ENCODE measurements at regions not wholly inside any gene's neighbourhood (a gene's known extent, or its start where the extent isn't known, plus 50 kb on each side); places are given as distances from the start of the nearest gene placed in this dataset.
"Not testable (repeated sequence)": the region's sequence is repeated elsewhere in the genome, so short reads cannot be mapped to it uniquely, and the experiment has no call there.

DNA sequence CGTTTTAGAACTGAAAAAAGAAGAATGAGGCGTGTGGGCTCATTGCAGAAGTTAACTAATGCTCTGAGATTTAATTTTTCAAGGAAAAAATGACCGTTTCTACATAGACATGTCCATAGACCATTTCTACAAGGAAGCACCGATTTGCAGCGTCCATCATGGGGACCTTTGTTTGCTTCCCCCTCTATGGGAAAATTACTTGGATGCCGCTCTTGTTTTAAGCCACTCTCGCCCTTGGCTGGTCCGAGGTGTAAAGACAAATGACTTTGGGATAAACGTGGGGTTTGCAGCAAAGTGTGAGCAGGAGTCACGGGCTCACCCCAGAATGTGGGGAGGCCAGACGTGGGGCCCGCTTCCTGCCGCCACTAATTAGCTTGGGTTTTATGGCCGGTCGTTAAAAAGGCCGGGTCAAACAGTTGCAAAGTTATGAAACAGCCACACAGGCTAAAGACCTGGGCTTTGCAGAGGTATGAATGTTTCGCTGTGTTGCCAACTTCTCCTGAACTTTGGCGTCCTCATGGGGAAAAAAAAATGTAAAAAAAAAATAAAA, 235.9 kb downstream of the SHOX start:
- no peaks in the 10 kb centered on the region for H3K27me3 Mint-ChIP-seq
- H3K4me1 Mint-ChIP-seq, result no peaks in the 10 kb centered on the region
- H3K27ac Mint-ChIP-seq, result no peak overlapping the region
- no peaks in the 10 kb centered on the region for H3K36me3 Mint-ChIP-seq
- peaks cover 0 to 3% (median 2%) of the 10 kb centered on the region in 3 donors for H3K9me3 Mint-ChIP-seq
- H3K4me3 Mint-ChIP-seq, result no peak overlapping the region

DNA sequence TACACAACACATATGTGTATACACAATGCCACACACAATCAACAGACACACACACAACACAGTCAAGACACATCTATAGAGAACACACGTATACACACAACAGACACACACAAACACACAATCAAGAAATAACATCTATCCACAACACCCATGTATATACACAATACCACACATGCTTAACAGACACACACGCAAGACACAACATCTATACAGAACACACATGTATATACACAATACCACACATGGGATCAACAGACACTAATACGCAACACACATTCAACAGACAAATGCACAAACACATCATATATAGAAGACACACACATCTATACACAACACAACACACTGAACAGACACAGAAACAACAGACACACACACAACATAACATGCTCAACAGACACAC, 234.8 kb downstream of the SHOX start:
- Mint-ChIP-seq H3K4me1 (no peaks in the 10 kb centered on the region), H3K9me3 (peaks cover 0 to 2% (median 1%) of the 10 kb centered on the region in 3 donors), H3K27ac (no peak overlapping the region), H3K4me3 (no peak overlapping the region), H3K36me3 (no peaks in the 10 kb centered on the region), H3K27me3 (no peaks in the 10 kb centered on the region)

DNA sequence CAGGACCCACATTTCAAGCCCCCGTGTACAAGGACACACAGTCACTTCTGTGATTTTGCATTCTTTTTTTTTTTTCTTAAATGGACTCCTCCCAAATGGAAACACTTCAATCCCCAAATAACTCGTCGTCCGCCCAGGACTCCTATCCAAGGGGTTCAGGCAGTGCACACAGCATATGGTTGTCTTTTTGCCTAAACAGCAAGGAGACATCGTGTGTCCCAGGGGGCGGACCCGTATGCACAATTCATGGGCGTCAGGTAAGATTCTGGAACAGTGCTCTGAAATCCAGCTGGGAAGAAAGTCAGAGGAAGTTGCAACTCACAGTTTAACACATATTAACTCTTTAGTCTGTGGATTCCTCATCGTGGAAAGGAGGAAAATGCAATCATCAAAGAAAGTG, 231.3 kb downstream of the SHOX start:
- Mint-ChIP-seq H3K4me1 (no peaks in the 10 kb centered on the region), H3K27ac (no peak overlapping the region), H3K27me3 (no peaks in the 10 kb centered on the region), H3K36me3 (no peaks in the 10 kb centered on the region), H3K4me3 (no peak overlapping the region), H3K9me3 (peaks cover 4 to 9% (median 7%) of the 10 kb centered on the region in 3 donors)

DNA sequence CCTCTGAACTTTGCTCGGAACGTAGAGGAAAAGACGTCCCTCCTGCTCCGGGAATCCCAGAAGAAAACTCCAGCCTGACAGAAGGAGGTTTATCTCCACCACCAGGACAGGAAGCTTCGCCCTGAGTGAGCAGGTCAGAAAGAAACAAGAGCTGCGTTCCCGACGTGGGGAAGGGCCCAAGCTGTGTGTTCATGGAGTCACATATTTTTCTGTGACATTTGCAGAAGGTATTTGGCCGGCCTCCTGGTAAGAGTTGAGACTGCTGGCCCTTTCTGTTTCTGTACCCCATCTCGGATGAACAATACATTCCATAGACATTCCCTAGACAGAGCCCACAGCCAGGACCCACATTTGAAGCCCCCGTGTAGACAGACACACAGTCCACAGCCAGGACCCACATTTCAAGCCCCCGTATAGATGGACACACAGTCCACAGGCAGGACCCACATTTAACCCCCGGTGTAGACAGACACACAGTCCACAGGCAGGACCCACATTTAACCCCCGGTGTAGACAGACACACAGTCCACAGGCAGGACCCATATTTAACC, 230.8 kb downstream of the SHOX start:
- H3K4me3 Mint-ChIP-seq, result no peak overlapping the region
- H3K36me3 Mint-ChIP-seq, result no peaks in the 10 kb centered on the region
- H3K9me3 Mint-ChIP-seq, result peaks cover 4 to 10% (median 7%) of the 10 kb centered on the region in 3 donors
- no peaks in the 10 kb centered on the region for H3K27me3 Mint-ChIP-seq
- no peaks in the 10 kb centered on the region for H3K4me1 Mint-ChIP-seq
- no peak overlapping the region for H3K27ac Mint-ChIP-seq

DNA sequence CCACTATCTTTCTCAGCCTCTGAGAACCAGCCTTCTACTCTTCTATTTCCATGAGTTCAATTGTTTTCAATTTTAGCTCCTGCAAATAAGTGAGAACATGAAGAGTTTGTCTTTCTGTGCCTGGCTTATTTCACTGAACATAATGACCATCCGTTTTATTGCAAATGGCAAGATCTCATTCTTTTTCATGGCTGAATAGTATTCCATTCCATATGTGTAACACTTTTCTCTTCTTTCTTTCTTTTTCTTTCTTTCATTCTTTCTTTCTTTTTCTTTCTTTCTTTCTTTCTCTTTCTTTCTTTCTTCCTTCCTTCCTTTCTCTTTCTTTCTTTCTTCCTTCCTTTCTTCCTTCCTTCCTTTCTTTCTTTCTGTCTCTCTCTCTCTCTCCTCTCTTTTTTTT, 228.7 kb downstream of the SHOX start:
- Mint-ChIP-seq H3K9me3 (peaks cover 4 to 10% (median 10%) of the 10 kb centered on the region in 3 donors), H3K4me1 (no peaks in the 10 kb centered on the region), H3K27ac (no peak overlapping the region), H3K4me3 (no peak overlapping the region), H3K36me3 (no peaks in the 10 kb centered on the region), H3K27me3 (no peaks in the 10 kb centered on the region)

DNA sequence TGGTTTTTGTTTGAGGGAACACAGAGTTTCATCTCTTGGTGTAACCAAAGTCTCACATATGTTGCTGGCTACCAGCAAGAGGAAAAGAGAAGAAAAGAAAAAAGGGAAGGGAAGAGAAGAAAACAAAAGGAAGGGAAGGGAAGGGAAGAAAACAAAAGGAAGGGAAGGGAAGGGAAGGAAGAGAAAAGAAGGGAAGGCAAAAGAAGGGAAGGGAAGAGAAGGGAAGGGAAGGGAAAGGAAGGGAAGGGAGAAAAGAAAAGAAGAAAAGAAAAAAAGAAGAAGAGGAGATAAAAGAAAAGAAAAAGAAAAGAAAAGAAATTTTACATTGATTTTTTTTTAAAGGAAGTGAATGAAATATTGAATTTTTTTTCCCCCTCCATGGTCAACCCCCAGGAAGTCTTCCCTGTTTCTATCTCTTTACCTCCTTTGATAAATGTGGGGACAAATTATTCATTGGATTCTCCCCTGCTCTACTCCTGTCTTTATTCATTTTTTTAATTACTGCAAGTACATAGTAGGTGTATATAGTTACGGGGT, 228.0 kb downstream of the SHOX start:
- H3K9me3 Mint-ChIP-seq, result peaks cover 6 to 10% (median 10%) of the 10 kb centered on the region in 3 donors
- no peak overlapping the region for H3K27ac Mint-ChIP-seq
- no peaks in the 10 kb centered on the region for H3K27me3 Mint-ChIP-seq
- no peaks in the 10 kb centered on the region for H3K4me1 Mint-ChIP-seq
- no peaks in the 10 kb centered on the region for H3K36me3 Mint-ChIP-seq
- no peak overlapping the region for H3K4me3 Mint-ChIP-seq

DNA sequence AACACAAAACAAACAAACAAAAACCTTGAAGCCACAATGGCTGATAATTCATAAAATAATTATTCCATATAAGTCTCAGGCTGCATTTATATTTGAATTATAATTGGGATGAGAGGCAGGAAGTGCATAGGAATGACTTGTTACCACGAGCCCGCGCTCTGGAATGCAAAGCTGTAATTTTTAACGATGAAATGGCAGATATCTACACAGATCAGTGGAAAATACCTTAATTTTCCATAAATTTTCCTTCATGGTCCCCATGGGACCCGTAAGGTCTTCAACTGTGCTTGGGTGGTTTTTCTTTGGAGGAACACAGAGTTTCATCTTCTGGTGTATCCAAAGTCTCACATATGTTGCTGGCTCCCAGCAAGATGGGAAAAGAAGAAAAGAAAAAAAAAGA, 226.8 kb downstream of the SHOX start:
- H3K36me3 Mint-ChIP-seq, result no peaks in the 10 kb centered on the region
- H3K4me1 Mint-ChIP-seq, result no peaks in the 10 kb centered on the region
- no peak overlapping the region for H3K27ac Mint-ChIP-seq
- H3K9me3 Mint-ChIP-seq, result peaks cover 6 to 10% (median 8%) of the 10 kb centered on the region in 3 donors
- H3K4me3 Mint-ChIP-seq, result no peak overlapping the region
- H3K27me3 Mint-ChIP-seq, result peaks cover 1% of the 10 kb centered on the region

DNA sequence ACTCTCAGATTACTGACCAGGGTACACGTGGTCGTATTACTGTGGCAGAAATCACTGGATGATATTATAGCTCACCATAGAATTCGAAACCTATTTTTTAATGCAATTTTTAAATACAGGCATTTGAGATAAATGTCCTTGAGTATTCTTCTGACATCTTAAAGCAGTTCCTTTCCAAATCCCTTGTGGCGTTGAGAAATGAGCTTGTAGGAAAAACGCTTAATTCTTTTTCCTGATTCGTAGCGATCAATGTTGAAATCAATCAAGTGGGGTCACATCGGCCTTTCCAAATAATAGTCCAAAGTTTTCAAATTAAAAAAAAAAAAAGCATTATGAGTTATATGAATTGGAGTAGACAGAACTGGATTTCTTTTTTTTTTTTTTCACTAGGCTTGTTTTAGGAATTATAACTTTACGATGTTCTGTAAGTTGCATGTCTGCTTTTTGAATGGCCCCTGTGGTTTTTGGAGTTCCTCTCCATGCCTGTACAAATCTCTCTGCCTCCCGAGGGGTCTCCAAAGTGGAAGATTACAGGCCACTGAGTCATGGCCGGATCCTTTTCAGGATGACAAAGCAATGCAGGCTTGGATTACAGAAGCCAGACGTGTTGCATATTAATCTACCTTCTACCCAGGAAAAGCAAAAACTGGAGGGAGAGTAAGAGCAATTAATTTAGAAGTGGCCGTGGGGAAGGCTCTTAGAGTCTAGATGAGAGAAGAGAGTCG, 226.1 kb downstream of the SHOX start:
- H3K9me3 Mint-ChIP-seq, result peaks cover 6 to 10% (median 8%) of the 10 kb centered on the region in 3 donors
- H3K4me3 Mint-ChIP-seq, result no peak overlapping the region
- no peaks in the 10 kb centered on the region for H3K4me1 Mint-ChIP-seq
- no peak overlapping the region for H3K27ac Mint-ChIP-seq
- H3K27me3 Mint-ChIP-seq, result peaks cover 2% of the 10 kb centered on the region
- no peaks in the 10 kb centered on the region for H3K36me3 Mint-ChIP-seq

DNA sequence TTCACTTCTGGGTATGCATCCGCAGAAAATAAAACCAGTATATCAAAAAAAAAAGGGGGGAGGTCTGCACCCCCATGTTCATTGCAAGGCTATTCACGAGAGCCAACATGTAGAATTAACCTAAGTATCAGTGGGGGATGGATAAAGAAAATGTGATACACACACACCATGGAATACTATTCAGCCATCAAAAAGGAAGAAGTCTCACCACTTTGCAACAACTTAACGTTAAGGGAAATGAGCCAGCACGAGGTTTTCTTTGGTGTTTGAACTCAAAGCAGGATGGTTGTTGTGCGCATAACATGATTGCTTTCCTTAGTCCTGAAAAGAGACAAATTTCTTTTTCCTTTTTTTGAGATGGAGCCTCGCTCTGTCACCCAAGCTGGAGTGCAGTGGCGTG, 222.7 kb downstream of the SHOX start:
- H3K27ac Mint-ChIP-seq, result no peak overlapping the region
- no peaks in the 10 kb centered on the region for H3K36me3 Mint-ChIP-seq
- H3K9me3 Mint-ChIP-seq, result peaks cover 2 to 4% (median 3%) of the 10 kb centered on the region in 3 donors
- H3K27me3 Mint-ChIP-seq, result peaks cover 3% of the 10 kb centered on the region
- H3K4me3 Mint-ChIP-seq, result no peak overlapping the region
- no peaks in the 10 kb centered on the region for H3K4me1 Mint-ChIP-seq

DNA sequence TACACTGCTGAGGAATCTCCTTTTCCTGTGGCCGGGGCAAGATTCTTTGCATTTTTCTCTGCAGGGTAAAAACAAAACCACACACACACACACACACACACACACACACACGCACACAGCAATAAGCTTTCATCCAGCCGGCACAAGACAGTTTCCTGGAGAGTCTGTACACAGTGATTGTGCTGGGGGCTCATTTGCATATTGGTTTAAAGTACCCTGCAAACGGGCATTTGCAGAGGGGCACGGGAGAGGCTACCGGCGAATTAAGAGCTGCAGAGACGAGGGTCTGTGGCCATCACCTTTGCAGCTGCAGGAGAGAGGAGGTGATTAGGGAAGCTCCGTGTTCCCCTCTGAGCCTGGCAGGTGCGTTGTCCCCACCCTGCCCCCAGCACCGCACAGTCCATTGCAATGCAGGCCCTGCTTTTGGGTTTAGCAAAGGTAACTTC, 219.9 kb downstream of the SHOX start:
- no peak overlapping the region for H3K27ac Mint-ChIP-seq
- H3K9me3 Mint-ChIP-seq, result peaks cover 0 to 3% (median 2%) of the 10 kb centered on the region in 3 donors
- peaks cover 3% of the 10 kb centered on the region for H3K27me3 Mint-ChIP-seq
- H3K4me3 Mint-ChIP-seq, result peak overlapping the region in 2 of 4 donors; percentile 9 to 68
- H3K4me1 Mint-ChIP-seq, result no peaks in the 10 kb centered on the region
- H3K36me3 Mint-ChIP-seq, result no peaks in the 10 kb centered on the region

DNA sequence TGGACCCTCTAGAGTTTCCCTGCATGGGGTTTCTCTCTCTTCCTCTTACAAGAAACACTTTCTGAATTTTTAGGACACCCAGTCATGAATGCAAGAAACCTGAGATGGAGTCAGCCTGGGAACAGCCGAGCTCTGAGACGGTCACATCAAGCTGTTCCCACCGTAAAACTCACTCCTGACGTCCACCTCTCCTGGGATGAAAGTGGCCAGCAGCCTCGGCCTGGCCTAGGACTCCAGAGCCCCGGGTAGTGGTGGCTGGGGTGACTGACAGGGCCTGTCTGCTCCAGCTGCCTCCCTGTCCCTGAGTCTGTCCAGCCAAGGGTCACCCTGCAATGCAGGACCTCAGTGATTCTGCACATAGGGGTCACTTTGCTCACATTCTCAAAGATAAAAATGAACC, 217.8 kb downstream of the SHOX start:
- H3K27ac Mint-ChIP-seq, result no peak overlapping the region
- H3K9me3 Mint-ChIP-seq, result peaks cover 0 to 2% (median 0%) of the 10 kb centered on the region in 3 donors
- no peak overlapping the region for H3K4me3 Mint-ChIP-seq
- H3K4me1 Mint-ChIP-seq, result no peaks in the 10 kb centered on the region
- H3K27me3 Mint-ChIP-seq, result peaks cover 3% of the 10 kb centered on the region
- no peaks in the 10 kb centered on the region for H3K36me3 Mint-ChIP-seq

DNA sequence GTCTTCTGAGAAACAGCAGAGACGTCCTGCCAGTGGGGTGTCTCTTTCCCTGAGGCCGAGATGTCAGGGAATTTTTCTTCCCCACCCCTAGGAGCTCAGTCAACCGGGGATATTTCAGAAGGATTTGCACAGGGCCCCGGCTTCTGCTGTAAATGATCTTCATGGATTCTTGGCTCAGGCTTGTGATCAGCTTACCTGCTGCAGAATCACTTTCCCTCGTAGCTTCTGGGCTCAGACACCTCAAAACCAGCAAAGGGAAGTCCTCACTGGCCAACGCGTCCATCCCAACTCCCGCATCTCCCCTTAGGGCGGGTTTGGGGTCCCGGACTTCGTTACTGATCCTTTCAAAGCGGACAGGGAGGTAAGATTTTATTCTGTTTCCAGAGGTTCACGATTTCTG, 212.7 kb downstream of the SHOX start:
- Mint-ChIP-seq H3K4me1 (no peaks in the 10 kb centered on the region), H3K27me3 (no peaks in the 10 kb centered on the region), H3K27ac (no peak overlapping the region), H3K9me3 (peaks cover 3 to 4% (median 3%) of the 10 kb centered on the region in 3 donors), H3K36me3 (no peaks in the 10 kb centered on the region), H3K4me3 (no peak overlapping the region)

DNA sequence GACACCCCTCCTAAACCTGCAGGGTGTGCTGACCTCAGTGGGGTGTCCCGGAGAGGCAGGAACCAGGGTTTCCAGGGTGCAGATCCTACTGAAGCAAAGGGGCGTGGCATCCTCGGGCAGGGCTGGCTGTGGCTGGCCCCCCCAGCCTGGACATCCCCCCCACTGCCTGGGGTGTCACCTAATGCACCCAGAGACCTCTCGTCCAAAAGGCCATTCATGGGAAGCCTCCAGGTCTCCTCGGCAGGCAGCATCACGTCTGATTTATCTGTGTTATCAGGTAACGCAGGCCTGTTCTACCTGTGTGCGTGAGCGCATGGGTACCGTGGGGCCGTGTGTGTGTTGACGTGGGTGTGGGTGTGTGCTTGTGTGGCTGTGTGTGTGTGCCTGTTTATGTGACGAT, 210.0 kb downstream of the SHOX start:
- H3K4me1 Mint-ChIP-seq, result no peaks in the 10 kb centered on the region
- H3K27ac Mint-ChIP-seq, result no peak overlapping the region
- no peak overlapping the region for H3K4me3 Mint-ChIP-seq
- no peaks in the 10 kb centered on the region for H3K27me3 Mint-ChIP-seq
- H3K36me3 Mint-ChIP-seq, result no peaks in the 10 kb centered on the region
- H3K9me3 Mint-ChIP-seq, result peaks cover 3 to 10% (median 8%) of the 10 kb centered on the region in 3 donors

DNA sequence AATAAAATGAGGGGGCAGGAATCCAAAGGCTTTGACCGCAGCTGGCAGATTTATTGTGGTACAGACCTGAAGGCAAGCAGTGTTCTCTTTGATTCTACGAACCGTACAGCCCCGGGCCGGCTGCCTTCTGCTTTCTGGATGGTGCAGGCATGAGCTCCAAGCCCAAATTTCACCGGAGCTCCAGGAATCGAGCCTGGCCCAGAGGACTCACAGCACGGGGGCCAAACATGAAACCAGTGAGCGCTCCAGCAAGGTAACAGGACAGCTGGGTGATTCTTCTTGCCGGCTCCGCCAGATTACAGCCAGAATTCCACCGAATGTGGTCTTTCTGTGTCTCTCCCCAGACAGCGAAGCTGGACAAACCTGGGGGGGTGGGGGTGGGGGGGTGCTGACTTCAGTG, 208.1 kb downstream of the SHOX start:
- H3K4me1 Mint-ChIP-seq, H3K27ac Mint-ChIP-seq, H3K36me3 Mint-ChIP-seq, H3K4me3 Mint-ChIP-seq, H3K27me3 Mint-ChIP-seq: not testable (repeated sequence)
- H3K9me3 Mint-ChIP-seq, result peaks cover 5 to 10% (median 8%) of the 10 kb centered on the region in 3 donors

DNA sequence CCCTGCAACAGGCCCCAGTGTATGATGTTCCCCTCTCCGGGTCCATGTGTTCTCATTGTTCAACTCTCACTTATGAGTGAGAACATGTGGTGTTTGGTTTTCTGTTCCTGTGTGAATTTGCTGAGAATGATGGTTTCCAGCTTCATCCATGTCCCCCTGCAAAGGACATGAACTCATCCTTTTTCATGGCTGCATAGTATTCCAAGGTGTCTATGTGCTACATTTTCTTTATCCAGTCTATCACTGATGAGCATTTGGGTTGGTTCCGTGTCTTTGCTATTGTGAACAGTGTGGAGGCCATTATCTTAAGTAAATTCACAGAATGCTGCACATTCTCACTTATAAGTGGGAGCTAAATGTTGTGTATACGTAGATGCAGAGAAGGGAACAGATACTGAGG, 205.3 kb downstream of the SHOX start:
- H3K9me3 Mint-ChIP-seq, result peaks cover 5 to 10% (median 6%) of the 10 kb centered on the region in 3 donors
- H3K4me1 Mint-ChIP-seq, H3K4me3 Mint-ChIP-seq, H3K27ac Mint-ChIP-seq, H3K27me3 Mint-ChIP-seq, H3K36me3 Mint-ChIP-seq: not testable (repeated sequence)

DNA sequence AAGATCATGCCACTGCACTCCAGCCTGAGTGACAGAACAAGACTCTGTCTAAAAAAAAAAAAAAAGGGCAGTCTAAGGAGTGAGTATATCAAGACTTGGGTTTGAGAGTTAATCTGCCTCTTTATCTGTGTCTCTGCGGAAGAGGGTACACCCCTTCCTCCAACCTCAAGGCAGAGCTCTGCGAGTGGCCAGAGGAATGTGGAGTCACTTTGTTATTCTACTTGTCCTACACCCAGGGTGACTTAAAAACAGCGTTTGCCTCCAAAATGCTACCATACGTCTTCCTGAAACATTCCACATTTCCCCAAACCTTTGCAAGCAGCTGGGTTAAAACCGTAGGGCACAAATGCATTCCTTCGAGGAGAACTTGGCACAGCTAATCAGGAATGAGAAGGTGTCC, 199.9 kb downstream of the SHOX start:
- Mint-ChIP-seq H3K4me1 (peaks cover 0 to 1% (median 0%) of the 10 kb centered on the region in 3 donors), H3K9me3 (peaks cover 0 to 5% (median 2%) of the 10 kb centered on the region in 3 donors), H3K27me3 (no peaks in the 10 kb centered on the region), H3K4me3 (no peak overlapping the region), H3K27ac (no peak overlapping the region), H3K36me3 (no peaks in the 10 kb centered on the region)
